GM23338 (cell line): ENCODE measurements at regions not wholly inside any gene's neighbourhood (a gene's known extent, or its start where the extent isn't known, plus 50 kb on each side); places are given as distances from the start of the nearest gene placed in this dataset.

Experiments
- ATAC-seq: fragments of 200-7000 bp; cut with Tn5 transposase; 3 replicates; pipeline ENCODE4 v1.9.1; 2020
- DNase-seq: peaks from one replicate; pipeline ENCODE4 v3.0.0-alpha.2; 2015; ENCODE audit warnings: low spot score
- H2AFZ ChIP-seq: fragments of 200-600 bp; sonication (generic); 2 replicates; pipeline ENCODE4 v1.8.0; 2016; ENCODE audit warnings: antibody characterized with exemption, mild to moderate bottlenecking, moderate library complexity
- H3F3A ChIP-seq: fragments of 200-600 bp; sonication (generic); replicated peaks from 2 replicates; pipeline ENCODE4 v1.8.0; 2017; ENCODE audit warnings: antibody characterized with exemption, mixed run types, low read depth
- H3K27ac ChIP-seq: fragments of 200-600 bp; sonication (generic); 2 replicates; pipeline ENCODE4 v1.6.1; 2016; ENCODE audit warnings: low read depth
- H3K27me3 ChIP-seq: fragments of 200-600 bp; sonication (generic); 2 replicates; pipeline ENCODE4 v1.8.0; 2016; ENCODE audit warnings: mild to moderate bottlenecking, mixed run types, moderate library complexity; ENCODE audit not compliant: insufficient read depth
- H3K36me3 ChIP-seq: fragments of 200-600 bp; sonication (generic); 2 replicates; pipeline ENCODE4 v1.8.0; 2016; ENCODE audit warnings: mild to moderate bottlenecking; ENCODE audit not compliant: insufficient read depth
- H3K4me1 ChIP-seq: fragments of 200-600 bp; sonication (generic); 2 replicates; pipeline ENCODE4 v1.8.0; 2016; ENCODE audit warnings: mild to moderate bottlenecking, moderate library complexity; ENCODE audit not compliant: insufficient read depth
- H3K4me2 ChIP-seq: fragments of 200-600 bp; sonication (generic); 2 replicates; pipeline ENCODE4 v1.7.1; 2017; ENCODE audit warnings: mixed run types
- H3K4me3 ChIP-seq: fragments of 200-600 bp; sonication (generic); 2 replicates; pipeline ENCODE4 v1.6.1; 2016; ENCODE audit warnings: mixed run types
- H3K79me2 ChIP-seq: fragments of 200-600 bp; sonication (generic); replicated peaks from 2 replicates; pipeline ENCODE4 v1.8.0; 2017; ENCODE audit warnings: mild to moderate bottlenecking; ENCODE audit not compliant: insufficient read depth
- H3K9me2 ChIP-seq: fragments of 200-600 bp; sonication (generic); 2 replicates; pipeline ENCODE4 v1.8.0; 2017; ENCODE audit not compliant: insufficient read depth
- H4K20me1 ChIP-seq: fragments of 200-600 bp; sonication (generic); replicated peaks from 2 replicates; pipeline ENCODE4 v1.8.0; 2017; ENCODE audit warnings: mild to moderate bottlenecking; ENCODE audit not compliant: insufficient read depth
- H3K27ac Mint-ChIP-seq: 2 replicates; pipeline ENCODE4 v1.8.0; 2020; ENCODE audit warnings: inconsistent platforms, mild to moderate bottlenecking, moderate library complexity, mixed read lengths
- H3K27me3 Mint-ChIP-seq: 3 replicates; pipeline ENCODE4 v1.8.0; 2022; ENCODE audit warnings: low read depth, mild to moderate bottlenecking, moderate library complexity, mixed read lengths, inconsistent platforms; ENCODE audit not compliant: insufficient read depth, poor library complexity
- H3K36me3 Mint-ChIP-seq: 3 replicates; pipeline ENCODE4 v1.8.0; 2021; ENCODE audit warnings: low read depth, mild to moderate bottlenecking, inconsistent platforms, moderate library complexity, mixed read lengths
- H3K4me1 Mint-ChIP-seq: 3 replicates; pipeline ENCODE4 v1.8.0; 2020; ENCODE audit warnings: mild to moderate bottlenecking, inconsistent platforms, mixed read lengths
- H3K4me3 Mint-ChIP-seq: 3 replicates; pipeline ENCODE4 v1.8.0; 2021; ENCODE audit warnings: moderate library complexity, mild to moderate bottlenecking, inconsistent platforms, mixed read lengths
- H3K9me3 Mint-ChIP-seq: 3 replicates; pipeline ENCODE4 v1.8.0; 2020; ENCODE audit warnings: moderate library complexity, mild to moderate bottlenecking, inconsistent platforms, mixed read lengths
- CREB1 ChIP-seq: fragments of 250-450 bp; sonication (Bioruptor Pico); IDR thresholded peaks from 2 replicates; pipeline ENCODE4 v1.5.0; 2020; ENCODE audit warnings: low read depth, mild to moderate bottlenecking, moderate library complexity
- EZH2 ChIP-seq: fragments of 200-600 bp; sonication (generic); IDR thresholded peaks from one replicate; pipeline ENCODE4 v1.8.0; 2017; ENCODE audit warnings: antibody characterized with exemption, mild to moderate bottlenecking, low read depth; ENCODE audit not compliant: unreplicated experiment
- ZNF331 ChIP-seq: fragments of 250-450 bp; sonication (Bioruptor Pico); IDR thresholded peaks from 2 replicates; pipeline ENCODE4 v1.5.0; 2020; ENCODE audit warnings: low read depth, mild to moderate bottlenecking, moderate library complexity
- TF ChIP-seq, protein P1 (sequence below), 2 experiments: fragments of 200-600 bp in 1 of 2; sonication (generic) in 1 of 2; conservative IDR thresholded peaks; 2 replicates each; pipeline versions ENCODE4 v1.5.1 to v1.6.1; 2016 to 2017; ENCODE audit warnings: antibody characterized with exemption in 2 of 2, low read depth in 2 of 2, mild to moderate bottlenecking in 2 of 2, moderate library complexity in 1 of 2

DNA sequence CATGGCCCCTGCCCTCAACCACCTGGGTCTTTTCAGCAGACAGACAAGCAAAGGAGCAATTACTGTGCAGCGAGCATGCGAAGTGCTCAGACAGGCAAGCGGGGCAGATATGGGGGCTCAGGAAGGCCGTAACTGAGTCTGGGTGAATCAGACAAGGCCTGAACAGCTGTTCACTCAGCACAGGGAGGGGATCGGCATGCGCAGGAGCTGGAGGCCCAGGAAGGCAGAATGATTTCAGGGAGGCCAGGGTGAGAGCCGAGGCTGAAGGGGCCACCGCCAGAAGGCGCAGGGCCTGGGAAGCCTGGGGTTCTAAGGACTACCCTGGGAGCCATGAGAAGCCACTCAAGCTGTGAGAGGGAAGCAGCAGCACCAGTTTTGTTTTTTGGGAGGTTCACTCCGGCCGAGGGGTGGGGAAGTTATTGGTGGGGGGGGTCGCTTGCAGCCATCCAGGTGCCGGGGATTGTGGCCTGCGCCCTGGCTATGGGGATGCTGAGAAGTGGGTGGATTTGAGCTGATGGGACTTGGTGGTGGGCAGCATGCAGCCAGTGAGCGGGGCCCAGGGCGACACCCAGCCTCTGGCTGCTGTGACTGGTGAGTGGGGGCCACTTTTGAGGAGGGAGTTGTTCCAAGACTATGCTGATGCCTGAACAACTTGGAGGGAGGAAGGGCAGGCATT, 132.2 kb downstream of the TSN start:
- H3K4me1 Mint-ChIP-seq, result peaks cover 9% of the 10 kb centered on the region
- H3K36me3 Mint-ChIP-seq, result peaks cover 6% of the 10 kb centered on the region
- Histone ChIP-seq H3F3A (no peaks in the 10 kb centered on the region), H4K20me1 (no peaks in the 10 kb centered on the region), H3K4me1 (peaks cover 12% of the 10 kb centered on the region), H3K36me3 (no peaks in the 10 kb centered on the region), H3K79me2 (no peaks in the 10 kb centered on the region), H3K9me2 (no peaks in the 10 kb centered on the region), H3K4me2 (no peak overlapping the region), H3K27me3 (no peaks in the 10 kb centered on the region), H3K27ac (no peak overlapping the region), H3K4me3 (no peak overlapping the region), H2AFZ (0 out of 2 replicates have a peak overlapping the region, but pooled peaks have one; percentile 9)
- H3K27ac Mint-ChIP-seq, result no peak overlapping the region
- TF ChIP-seq EZH2 (no peak), ZNF331 (no peak)
- TF ChIP-seq, protein P1, sequence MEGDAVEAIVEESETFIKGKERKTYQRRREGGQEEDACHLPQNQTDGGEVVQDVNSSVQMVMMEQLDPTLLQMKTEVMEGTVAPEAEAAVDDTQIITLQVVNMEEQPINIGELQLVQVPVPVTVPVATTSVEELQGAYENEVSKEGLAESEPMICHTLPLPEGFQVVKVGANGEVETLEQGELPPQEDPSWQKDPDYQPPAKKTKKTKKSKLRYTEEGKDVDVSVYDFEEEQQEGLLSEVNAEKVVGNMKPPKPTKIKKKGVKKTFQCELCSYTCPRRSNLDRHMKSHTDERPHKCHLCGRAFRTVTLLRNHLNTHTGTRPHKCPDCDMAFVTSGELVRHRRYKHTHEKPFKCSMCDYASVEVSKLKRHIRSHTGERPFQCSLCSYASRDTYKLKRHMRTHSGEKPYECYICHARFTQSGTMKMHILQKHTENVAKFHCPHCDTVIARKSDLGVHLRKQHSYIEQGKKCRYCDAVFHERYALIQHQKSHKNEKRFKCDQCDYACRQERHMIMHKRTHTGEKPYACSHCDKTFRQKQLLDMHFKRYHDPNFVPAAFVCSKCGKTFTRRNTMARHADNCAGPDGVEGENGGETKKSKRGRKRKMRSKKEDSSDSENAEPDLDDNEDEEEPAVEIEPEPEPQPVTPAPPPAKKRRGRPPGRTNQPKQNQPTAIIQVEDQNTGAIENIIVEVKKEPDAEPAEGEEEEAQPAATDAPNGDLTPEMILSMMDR (conservative IDR thresholded peaks at IDR 0.05; ENCODE audit: low read depth in 2 of 2), result no peak
- DNase-seq (no peak), ATAC-seq (peak; percentile 20; the same call in 2 of the 3 replicates)
- H3K9me3 Mint-ChIP-seq, result peaks cover 12% of the 10 kb centered on the region
- H3K27me3 Mint-ChIP-seq, result peaks cover 5% of the 10 kb centered on the region
- H3K4me3 Mint-ChIP-seq, result no peak overlapping the region

DNA sequence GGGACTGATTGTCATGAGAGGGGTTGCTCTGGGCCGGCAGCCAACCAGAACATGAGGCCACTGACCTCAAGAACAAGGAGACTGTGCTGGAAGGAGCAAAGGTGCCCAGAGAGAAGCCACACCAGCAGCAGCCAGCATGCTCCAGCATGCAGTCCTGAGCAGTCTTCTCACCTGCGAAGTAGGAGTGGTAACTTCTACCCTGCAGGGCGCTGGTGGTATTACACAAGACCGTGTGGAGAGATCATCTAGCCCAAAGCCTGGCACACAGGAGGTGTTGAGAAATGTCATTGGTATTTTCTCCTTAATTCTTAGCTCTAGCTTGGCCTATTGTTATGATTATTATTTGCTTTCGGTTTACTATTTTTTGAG, 132.7 kb downstream of the TSN start:
- Histone ChIP-seq H3K4me3 (no peak overlapping the region), H2AFZ (peak overlapping the region; percentile 90)
- DNase-seq, result peak; percentile 82

More for the DNA sequence above, 132.7 kb downstream of the TSN start:
- Mint-ChIP-seq H3K4me3 (no peak overlapping the region), H3K27me3 (peaks cover 5% of the 10 kb centered on the region), H3K36me3 (peaks cover 6% of the 10 kb centered on the region), H3K27ac (no peak overlapping the region), H3K4me1 (peaks cover 9% of the 10 kb centered on the region), H3K9me3 (peaks cover 12% of the 10 kb centered on the region)
- no peaks in the 10 kb centered on the region for H4K20me1 ChIP-seq
- no peaks in the 10 kb centered on the region for H3F3A ChIP-seq
- peak; percentile 98 for ATAC-seq
- no peak overlapping the region for H3K4me2 ChIP-seq
- peaks cover 12% of the 10 kb centered on the region for H3K4me1 ChIP-seq
- TF ChIP-seq, protein P1 (conservative IDR thresholded peaks at IDR 0.05; ENCODE audit: low read depth in 2 of 2), result peak; percentile 54 to 59
- TF ChIP-seq CREB1 (CRISPR knock-in tag), result no peak
- H3K27ac ChIP-seq, result no peak overlapping the region
- no peaks in the 10 kb centered on the region for H3K79me2 ChIP-seq
- no peaks in the 10 kb centered on the region for H3K27me3 ChIP-seq
- H3K36me3 ChIP-seq, result no peaks in the 10 kb centered on the region
- H3K9me2 ChIP-seq, result no peaks in the 10 kb centered on the region
